ENCODE measurements at regions not wholly inside any gene's neighbourhood (a gene's known extent, or its start where the extent isn't known, plus 50 kb on each side); places are given as distances from the start of the nearest gene placed in this dataset.
"Not testable (repeated sequence)": the region's sequence is repeated elsewhere in the genome, so short reads cannot be mapped to it uniquely, and the experiment has no call there.

DNA sequence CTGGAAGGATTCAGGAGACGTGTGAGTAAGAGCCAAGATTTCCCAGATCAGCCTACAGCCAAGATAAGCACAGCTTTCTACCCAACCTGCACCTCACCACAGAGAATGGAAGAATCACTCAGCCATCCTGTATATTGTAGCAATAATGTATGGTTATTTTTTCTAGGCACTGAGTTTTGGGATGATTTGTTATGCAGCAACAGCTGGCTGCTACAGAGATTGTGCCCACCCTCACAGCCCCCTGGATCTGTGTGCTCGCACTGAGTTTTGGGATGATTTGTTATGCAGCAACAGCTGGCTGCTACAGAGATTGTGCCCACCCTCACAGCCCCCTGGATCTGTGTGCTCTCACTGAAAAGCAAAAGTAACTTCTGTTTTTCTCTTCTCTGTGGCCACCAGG is 101.7 kb upstream of the SYT13 start:
- TF ChIP-seq, protein P1, sequence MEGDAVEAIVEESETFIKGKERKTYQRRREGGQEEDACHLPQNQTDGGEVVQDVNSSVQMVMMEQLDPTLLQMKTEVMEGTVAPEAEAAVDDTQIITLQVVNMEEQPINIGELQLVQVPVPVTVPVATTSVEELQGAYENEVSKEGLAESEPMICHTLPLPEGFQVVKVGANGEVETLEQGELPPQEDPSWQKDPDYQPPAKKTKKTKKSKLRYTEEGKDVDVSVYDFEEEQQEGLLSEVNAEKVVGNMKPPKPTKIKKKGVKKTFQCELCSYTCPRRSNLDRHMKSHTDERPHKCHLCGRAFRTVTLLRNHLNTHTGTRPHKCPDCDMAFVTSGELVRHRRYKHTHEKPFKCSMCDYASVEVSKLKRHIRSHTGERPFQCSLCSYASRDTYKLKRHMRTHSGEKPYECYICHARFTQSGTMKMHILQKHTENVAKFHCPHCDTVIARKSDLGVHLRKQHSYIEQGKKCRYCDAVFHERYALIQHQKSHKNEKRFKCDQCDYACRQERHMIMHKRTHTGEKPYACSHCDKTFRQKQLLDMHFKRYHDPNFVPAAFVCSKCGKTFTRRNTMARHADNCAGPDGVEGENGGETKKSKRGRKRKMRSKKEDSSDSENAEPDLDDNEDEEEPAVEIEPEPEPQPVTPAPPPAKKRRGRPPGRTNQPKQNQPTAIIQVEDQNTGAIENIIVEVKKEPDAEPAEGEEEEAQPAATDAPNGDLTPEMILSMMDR (conservative IDR thresholded peaks at IDR 0.05; ENCODE audit: low read length): not testable (repeated sequence)
- TF ChIP-seq EZH2phosphoT487 (IDR thresholded peaks at IDR 0.05; ENCODE audit: borderline replicate concordance, low read depth, low read length): not testable (repeated sequence)
